ENCODE measurements at regions not wholly inside any gene's neighbourhood (a gene's known extent, or its start where the extent isn't known, plus 50 kb on each side); places are given as distances from the start of the nearest gene placed in this dataset.
"Not testable (repeated sequence)": the region's sequence is repeated elsewhere in the genome, so short reads cannot be mapped to it uniquely, and the experiment has no call there.

DNA sequence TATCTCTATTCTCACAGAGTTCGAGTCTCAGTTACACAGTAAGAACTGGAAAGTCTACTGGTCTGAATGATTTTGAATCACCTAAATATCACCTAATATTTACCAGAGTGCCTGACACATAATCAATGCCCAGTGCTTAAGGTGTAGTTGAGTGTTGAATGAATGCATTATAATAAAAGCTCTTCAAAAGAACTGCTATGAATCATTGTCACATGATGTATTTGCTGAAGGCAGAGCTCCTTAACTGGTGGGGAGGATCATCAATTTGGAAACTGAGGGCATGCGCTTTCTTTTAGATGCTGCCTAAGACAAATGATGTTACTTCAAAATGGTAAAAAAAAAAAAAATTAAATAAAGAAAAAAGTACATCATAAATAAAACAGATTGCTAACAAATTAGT is 359.4 kb upstream of the KIF2B start:
- TF ChIP-seq, protein P1, sequence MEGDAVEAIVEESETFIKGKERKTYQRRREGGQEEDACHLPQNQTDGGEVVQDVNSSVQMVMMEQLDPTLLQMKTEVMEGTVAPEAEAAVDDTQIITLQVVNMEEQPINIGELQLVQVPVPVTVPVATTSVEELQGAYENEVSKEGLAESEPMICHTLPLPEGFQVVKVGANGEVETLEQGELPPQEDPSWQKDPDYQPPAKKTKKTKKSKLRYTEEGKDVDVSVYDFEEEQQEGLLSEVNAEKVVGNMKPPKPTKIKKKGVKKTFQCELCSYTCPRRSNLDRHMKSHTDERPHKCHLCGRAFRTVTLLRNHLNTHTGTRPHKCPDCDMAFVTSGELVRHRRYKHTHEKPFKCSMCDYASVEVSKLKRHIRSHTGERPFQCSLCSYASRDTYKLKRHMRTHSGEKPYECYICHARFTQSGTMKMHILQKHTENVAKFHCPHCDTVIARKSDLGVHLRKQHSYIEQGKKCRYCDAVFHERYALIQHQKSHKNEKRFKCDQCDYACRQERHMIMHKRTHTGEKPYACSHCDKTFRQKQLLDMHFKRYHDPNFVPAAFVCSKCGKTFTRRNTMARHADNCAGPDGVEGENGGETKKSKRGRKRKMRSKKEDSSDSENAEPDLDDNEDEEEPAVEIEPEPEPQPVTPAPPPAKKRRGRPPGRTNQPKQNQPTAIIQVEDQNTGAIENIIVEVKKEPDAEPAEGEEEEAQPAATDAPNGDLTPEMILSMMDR (IDR thresholded peaks at IDR 0.05; ENCODE audit: insufficient read depth, low read length): no peak
- H3K4me3 ChIP-seq (ENCODE audit: low read depth, low read length): no peak overlapping the region
- DNase-seq (ENCODE audit: low read depth): no peak

DNA sequence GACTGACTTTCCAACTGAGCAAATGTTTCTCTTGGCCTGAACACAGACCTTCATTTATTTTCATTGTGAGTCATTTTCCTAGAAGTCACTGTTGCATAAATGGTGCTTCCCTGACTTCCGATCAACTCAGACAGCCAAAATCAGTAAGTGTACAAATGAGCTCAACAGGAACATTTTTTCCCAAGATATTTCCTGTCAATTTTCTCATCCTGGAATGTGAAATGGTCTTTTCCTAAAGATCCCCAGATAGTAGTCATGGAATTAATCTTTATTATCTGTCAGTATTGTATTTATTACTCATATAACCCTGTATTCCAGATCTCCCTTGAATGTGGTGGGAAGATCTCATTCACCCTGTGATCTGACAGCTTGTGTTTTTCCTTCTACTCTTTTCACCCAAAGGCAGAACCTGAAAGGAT is 360.3 kb upstream of the KIF2B start:
- TF ChIP-seq, protein P1 (IDR thresholded peaks at IDR 0.05; ENCODE audit: insufficient read depth, low read length): no peak
- no peak for DNase-seq (ENCODE audit: low read depth)

GRCh38 chr17:53455943-53456342 is 366.8 kb upstream of the KIF2B start:
- not testable (repeated sequence) for H3K4me3 ChIP-seq (ENCODE audit: low read depth, low read length)

More for the DNA sequence above, 360.3 kb upstream of the KIF2B start:
- H3K4me3 ChIP-seq (ENCODE audit: low read depth, low read length): no peak overlapping the region

GRCh38 chr17:53454337-53454736 is 368.4 kb upstream of the KIF2B start:
- no peak overlapping the region for H3K4me3 ChIP-seq (ENCODE audit: low read depth, low read length)
- DNase-seq (ENCODE audit: low read depth): no peak
- TF ChIP-seq, protein P1 (IDR thresholded peaks at IDR 0.05; ENCODE audit: insufficient read depth, low read length): no peak

More at GRCh38 chr17:53455943-53456342, 366.8 kb upstream of the KIF2B start:
- DNase-seq (ENCODE audit: low read depth): not testable (repeated sequence)

DNA sequence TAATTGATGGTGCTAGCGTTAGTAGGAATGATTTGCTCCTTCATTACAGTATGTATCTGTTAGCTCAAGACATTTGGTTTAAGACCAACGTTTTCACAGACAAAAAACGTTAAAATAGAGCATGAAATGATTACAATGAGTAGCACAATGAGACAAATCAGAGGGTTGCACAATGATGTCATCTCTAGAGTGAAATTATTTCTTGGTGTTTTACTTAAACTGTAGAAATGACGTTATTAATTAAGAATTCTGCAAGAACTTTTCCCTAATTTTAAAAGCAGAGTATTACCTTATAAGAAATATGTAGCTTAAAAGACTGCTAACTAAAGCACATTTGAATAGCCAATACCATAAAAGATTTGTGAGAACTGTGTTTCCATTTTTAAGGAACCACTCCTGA is 373.4 kb upstream of the KIF2B start:
- no peak overlapping the region for H3K4me3 ChIP-seq (ENCODE audit: low read depth, low read length)
- TF ChIP-seq, protein P1 (IDR thresholded peaks at IDR 0.05; ENCODE audit: insufficient read depth, low read length): no peak
- no peak for DNase-seq (ENCODE audit: low read depth)

DNA sequence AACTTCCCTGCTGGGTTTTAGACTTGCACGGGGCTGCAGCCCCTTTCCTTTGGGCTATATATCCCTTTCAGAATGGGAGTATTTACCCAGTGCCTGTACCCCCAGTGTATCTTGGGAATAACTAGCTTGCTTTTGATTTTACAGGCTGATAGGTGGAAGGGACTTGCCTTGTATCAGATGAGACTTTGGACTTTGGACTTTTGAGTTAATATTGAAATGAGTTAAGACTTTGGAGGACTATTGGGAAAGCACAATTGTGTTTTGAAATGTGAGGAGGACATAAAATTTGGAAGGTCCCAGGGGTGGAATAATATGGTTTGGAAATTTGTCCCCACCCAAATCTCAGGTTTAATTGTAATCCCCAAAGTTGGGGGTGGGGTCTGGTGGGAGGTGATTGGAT is 393.8 kb upstream of the KIF2B start:
- H3K4me3 ChIP-seq (ENCODE audit: low read depth, low read length): no peak overlapping the region
- TF ChIP-seq, protein P1 (IDR thresholded peaks at IDR 0.05; ENCODE audit: insufficient read depth, low read length): no peak
- DNase-seq (ENCODE audit: low read depth): no peak

- H3K4me3 ChIP-seq (ENCODE audit: low read depth, low read length): no peak overlapping the region
- TF ChIP-seq, protein P1 (IDR thresholded peaks at IDR 0.05; ENCODE audit: insufficient read depth, low read length): no peak
- no peak for DNase-seq (ENCODE audit: low read depth)
Measured at GRCh38 chr17:53426505-53426904, 396.2 kb upstream of the KIF2B start.
